GM13977 (cell line): ENCODE measurements at regions not wholly inside any gene's neighbourhood (a gene's known extent, or its start where the extent isn't known, plus 50 kb on each side); places are given as distances from the start of the nearest gene placed in this dataset.

Experiments
- DNase-seq: peaks from one replicate; pipeline ENCODE4 v3.0.0; 2012; ENCODE audit warnings: low spot score
- in situ Hi-C: fragments of 300-500 bp; cut with MboI; formaldehyde crosslinking; loops from one replicate; pipeline ENCODE4 v1.12.0; 2022; ENCODE audit warnings: low sequenced_read_pairs, low pct_unique_long_range_greater_than_20kb, mixed read lengths, inconsistent platforms; ENCODE audit not compliant: unreplicated experiment
- TF ChIP-seq, protein P1 (sequence below): IDR thresholded peaks from 2 replicates; pipeline ENCODE4 v1.5.1; 2012; ENCODE audit warnings: mild to moderate bottlenecking, control low read depth; ENCODE audit not compliant: insufficient read depth; ENCODE audit errors: extremely low read depth, missing control alignments

DNA sequence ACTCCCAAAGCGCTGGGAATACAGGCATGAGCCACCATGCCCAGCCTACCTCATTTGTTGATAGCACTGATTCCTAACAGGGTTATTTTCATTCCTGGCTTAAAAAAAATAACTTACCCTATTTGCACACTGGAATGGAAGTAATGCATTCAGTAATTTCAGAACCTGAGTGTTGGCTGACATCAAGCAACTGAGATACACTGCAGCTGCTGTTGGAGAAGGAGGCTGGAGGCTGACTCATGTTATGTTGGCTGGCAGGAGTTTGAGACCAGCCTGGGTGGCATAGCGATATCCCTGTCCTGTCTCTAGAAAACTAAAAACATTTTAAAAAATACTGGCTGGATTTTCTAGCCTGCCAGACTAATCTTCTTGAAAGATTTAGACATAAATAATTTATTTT is 385.1 kb upstream of the MEX3C start:
- DNase-seq: no peak
- TF ChIP-seq, protein P1, sequence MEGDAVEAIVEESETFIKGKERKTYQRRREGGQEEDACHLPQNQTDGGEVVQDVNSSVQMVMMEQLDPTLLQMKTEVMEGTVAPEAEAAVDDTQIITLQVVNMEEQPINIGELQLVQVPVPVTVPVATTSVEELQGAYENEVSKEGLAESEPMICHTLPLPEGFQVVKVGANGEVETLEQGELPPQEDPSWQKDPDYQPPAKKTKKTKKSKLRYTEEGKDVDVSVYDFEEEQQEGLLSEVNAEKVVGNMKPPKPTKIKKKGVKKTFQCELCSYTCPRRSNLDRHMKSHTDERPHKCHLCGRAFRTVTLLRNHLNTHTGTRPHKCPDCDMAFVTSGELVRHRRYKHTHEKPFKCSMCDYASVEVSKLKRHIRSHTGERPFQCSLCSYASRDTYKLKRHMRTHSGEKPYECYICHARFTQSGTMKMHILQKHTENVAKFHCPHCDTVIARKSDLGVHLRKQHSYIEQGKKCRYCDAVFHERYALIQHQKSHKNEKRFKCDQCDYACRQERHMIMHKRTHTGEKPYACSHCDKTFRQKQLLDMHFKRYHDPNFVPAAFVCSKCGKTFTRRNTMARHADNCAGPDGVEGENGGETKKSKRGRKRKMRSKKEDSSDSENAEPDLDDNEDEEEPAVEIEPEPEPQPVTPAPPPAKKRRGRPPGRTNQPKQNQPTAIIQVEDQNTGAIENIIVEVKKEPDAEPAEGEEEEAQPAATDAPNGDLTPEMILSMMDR: no peak
- in situ Hi-C loops: no loop called here

DNA sequence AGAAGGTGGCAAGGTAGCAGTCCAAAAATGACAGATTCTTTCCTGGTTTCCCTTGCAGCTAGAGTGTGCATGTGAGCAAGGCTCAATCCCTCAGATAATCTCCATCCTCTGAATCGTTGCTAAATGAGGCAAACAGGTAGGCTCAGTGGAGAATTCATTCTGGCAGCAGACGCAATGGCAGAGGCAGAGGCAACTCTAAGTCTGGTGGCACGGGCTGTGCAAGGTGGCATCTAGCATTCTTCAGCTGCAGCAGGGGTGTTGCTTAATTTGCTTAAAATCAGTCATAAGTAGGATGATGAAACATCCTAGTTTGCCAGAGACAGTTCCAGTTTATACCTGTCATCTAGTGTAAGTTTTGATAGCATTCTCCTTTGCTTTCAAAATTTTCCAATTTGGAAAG is 391.1 kb upstream of the MEX3C start:
- TF ChIP-seq, protein P1: no peak
- in situ Hi-C loops: no loop called here
- no peak for DNase-seq

DNA sequence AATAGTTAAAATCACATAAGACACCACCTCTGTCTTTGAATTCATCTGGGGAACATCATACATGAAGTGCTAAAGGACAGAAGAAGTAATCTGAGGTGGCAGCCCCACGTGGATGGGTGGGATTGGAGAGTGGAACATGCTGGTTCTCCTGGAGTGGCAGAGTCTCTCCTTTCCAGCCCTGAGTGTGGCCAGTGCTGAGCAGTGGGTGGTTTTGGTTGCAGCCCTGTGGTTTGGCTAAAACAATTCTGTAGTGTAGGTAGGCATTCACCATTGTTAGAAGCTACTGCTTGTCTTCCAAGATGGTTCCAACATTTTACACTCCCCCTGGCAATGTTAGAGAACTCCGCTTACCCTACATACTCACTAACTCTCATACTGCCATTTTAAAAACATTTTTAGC is 396.4 kb upstream of the MEX3C start:
- TF ChIP-seq, protein P1: no peak
- no peak for DNase-seq
- in situ Hi-C loops: no loop called here

DNA sequence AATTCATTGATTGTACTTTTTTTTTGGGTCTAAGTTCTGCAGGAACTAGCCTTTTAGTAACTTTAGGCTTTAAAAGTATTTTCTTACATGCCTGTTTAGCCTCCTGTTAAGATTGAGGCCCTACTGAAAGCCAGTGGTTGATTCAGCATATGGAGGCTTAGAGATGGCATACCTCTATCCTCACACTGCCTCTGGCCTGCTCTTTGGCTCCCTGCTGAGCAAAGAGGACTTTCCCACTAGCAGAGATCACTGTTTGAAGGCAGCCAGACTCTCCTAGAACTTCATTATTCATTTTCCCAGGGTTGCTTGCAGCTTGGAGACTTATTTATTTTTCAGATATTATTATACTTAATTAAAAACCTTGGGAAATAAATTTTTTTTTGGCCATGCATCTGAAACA is 405.6 kb upstream of the MEX3C start:
- no peak for DNase-seq
- in situ Hi-C loops: no loop called here
- TF ChIP-seq, protein P1: no peak

DNA sequence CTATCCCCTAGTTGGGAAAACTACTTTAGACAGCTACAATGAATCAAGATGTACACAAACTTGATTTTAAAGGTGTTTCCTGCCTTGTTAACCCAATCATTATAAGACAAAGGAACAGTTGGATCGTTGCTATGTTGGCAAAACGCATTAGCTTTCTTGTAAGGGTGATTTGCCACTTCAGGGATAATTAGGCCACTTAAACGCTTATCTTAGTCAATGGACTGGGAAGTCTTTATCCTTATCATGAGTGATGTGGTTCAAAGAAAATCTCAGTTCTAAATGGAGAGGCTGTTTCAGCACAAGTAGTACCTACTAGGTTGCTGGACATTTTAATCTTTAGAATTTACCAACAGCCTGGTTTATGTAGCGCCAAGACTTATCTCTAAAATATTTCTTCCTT is 406.1 kb upstream of the MEX3C start:
- TF ChIP-seq, protein P1: no peak
- in situ Hi-C loops: no loop called here
- no peak for DNase-seq

DNA sequence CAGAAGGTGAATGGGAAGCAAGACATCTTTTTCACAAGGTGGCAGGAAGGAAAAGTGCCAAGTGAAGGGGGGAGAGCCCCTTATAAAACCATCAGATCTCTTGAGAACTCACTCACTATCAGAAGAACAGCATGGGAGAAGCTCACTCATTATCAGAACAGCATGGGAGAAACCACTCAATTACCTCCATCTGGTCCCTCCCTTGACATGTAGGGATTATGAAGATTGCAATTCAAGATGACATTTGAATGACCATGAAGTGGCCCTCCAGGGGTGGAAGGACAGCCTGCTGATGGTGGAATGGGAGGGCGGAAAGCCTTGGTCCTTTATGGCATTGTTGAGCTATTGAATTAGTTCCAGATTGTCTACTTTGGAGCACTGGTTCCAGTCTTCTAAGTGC is 413.0 kb upstream of the MEX3C start:
- in situ Hi-C loops: no loop called here
- DNase-seq: no peak
- TF ChIP-seq, protein P1: no peak

DNA sequence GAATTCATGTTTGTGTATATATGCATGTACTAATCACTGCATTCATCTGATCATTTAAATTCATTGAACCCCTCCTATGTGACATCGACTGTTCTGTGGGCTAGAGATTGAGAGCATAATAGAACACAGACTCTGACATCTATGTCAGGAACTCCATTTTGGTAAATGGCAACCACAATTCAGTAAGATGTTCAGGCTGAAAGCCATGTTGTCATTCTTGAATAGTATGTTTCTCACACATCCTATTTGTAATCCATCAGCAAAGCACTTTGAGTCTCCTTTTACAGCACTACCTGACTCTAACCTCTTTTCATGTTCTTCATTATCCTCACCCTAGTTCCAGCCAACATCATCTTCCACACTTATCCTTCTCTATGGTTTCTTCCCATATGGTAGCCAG is 413.8 kb upstream of the MEX3C start:
- in situ Hi-C loops: no loop called here
- no peak for DNase-seq
- TF ChIP-seq, protein P1: no peak
